ENCODE measurements at regions not wholly inside any gene's neighbourhood (a gene's known extent, or its start where the extent isn't known, plus 50 kb on each side); places are given as distances from the start of the nearest gene placed in this dataset.

DNA sequence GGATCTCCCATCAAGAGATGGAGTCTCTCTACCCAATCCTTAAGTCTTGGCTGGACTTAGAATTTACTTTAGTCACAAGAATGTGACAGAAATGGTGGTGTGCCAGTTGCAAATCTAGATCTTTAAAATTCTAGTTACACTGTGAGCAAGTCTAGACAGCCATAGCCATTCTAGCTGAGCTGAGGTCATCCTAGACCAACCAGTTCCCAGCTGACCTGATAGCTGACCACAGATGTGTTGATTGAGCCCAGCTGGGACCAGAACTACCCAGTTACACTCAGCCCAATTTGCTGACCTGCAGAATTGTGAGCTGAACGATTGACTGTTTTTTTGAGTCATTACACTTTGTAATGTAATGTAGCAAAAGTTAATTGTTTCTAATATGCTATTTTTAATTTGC is 251.8 kb downstream of the ADGRL2 start:
- in situ Hi-C loops (cut with MboI; ENCODE audit: low pct_unique_long_range_greater_than_20kb, low sequenced_read_pairs, unreplicated experiment), result no loop called here
- no peak for DNase-seq (ENCODE audit: low spot score)
- TF ChIP-seq, protein P1, sequence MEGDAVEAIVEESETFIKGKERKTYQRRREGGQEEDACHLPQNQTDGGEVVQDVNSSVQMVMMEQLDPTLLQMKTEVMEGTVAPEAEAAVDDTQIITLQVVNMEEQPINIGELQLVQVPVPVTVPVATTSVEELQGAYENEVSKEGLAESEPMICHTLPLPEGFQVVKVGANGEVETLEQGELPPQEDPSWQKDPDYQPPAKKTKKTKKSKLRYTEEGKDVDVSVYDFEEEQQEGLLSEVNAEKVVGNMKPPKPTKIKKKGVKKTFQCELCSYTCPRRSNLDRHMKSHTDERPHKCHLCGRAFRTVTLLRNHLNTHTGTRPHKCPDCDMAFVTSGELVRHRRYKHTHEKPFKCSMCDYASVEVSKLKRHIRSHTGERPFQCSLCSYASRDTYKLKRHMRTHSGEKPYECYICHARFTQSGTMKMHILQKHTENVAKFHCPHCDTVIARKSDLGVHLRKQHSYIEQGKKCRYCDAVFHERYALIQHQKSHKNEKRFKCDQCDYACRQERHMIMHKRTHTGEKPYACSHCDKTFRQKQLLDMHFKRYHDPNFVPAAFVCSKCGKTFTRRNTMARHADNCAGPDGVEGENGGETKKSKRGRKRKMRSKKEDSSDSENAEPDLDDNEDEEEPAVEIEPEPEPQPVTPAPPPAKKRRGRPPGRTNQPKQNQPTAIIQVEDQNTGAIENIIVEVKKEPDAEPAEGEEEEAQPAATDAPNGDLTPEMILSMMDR (IDR thresholded peaks at IDR 0.05; ENCODE audit: extremely low read depth, insufficient read depth, missing control alignments), result no peak

DNA sequence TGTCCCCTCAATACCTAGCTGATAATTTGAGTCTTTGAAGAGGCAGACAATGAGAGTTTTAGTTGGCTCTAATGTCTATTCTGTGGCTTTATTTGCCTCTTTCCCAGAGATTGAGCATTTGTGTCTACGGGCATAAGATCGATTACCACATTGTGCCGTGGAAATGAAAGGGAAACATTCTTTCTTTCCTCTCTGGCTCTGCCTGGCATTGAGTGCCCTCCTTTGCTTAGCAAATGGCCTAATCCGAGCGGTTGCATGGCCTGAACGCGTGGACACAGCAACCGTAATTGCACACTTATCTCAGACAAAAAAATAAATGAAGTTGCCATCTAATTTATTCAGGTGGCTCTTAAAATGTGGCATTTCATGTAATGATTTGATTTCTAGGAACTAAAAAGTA is 247.9 kb downstream of the ADGRL2 start:
- TF ChIP-seq, protein P1 (IDR thresholded peaks at IDR 0.05; ENCODE audit: extremely low read depth, insufficient read depth, missing control alignments), result no peak
- no peak for DNase-seq (ENCODE audit: low spot score)
- in situ Hi-C loops (cut with MboI; ENCODE audit: low pct_unique_long_range_greater_than_20kb, low sequenced_read_pairs, unreplicated experiment), result no loop called here

DNA sequence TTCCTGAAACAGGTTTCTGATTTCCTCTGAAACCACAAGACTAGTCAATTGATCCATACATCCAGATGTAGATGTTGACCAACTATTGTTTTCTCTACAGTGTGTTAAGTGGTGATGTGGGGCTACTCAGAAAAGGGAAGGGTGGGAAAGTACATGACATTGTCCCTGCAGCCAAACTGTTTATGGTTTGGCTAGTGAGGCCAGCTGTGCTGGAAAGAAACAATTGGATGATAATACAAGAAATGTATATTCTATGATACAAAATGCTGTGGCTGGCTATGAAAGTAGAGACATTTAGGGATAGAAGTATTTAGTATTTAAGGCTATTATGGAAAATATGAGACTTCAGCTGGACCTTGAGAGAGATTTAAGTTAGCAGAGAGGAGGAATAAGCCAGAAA is 244.5 kb downstream of the ADGRL2 start:
- in situ Hi-C loops (cut with MboI; ENCODE audit: low pct_unique_long_range_greater_than_20kb, low sequenced_read_pairs, unreplicated experiment), result no loop called here
- TF ChIP-seq, protein P1 (IDR thresholded peaks at IDR 0.05; ENCODE audit: extremely low read depth, insufficient read depth, missing control alignments), result no peak
- no peak for DNase-seq (ENCODE audit: low spot score)

DNA sequence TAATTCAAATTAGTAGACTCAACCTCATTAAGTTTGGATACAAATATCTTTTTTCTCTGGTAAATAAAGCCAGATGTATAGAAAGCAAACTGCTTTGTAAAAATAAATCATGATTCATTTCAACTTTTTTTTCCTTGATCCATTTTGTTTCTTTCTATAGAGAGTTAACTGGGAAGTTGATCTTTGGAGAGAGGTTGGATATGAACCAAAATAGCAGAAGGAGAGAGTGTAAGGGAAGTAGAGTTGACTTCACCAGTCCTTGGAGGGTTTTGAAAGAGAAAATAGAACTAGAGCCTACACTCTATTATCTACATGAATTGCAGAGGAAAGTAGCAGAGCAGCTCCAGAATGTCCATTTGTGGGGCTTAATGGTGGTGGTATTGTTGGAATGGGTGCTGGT is 243.8 kb downstream of the ADGRL2 start:
- in situ Hi-C loops (cut with MboI; ENCODE audit: low pct_unique_long_range_greater_than_20kb, low sequenced_read_pairs, unreplicated experiment), result no loop called here

DNA sequence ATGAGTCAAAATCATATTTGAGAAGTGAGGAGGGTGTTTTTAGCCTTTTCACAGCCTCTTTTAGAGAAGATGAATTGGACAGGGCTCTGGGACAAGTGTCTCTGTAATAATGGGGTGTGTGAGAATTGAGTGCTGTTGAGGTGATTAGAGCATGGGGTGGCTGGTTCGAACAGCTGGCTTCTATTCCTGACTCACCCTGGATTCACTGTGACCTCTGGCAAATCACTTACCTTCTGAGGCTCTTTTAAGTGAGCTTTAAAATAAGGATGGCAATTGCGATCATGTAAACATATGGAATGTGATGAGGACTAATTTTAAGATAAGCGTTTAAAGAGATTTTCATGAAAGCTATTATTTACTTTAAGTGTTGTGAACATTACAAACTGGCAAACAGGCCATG is 243.4 kb downstream of the ADGRL2 start:
- TF ChIP-seq, protein P1 (IDR thresholded peaks at IDR 0.05; ENCODE audit: extremely low read depth, insufficient read depth, missing control alignments), result no peak
- in situ Hi-C loops (cut with MboI; ENCODE audit: low pct_unique_long_range_greater_than_20kb, low sequenced_read_pairs, unreplicated experiment), result no loop called here
- DNase-seq (ENCODE audit: low spot score), result no peak

More for the DNA sequence above, 243.8 kb downstream of the ADGRL2 start:
- DNase-seq (ENCODE audit: low spot score), result no peak
- TF ChIP-seq, protein P1 (IDR thresholded peaks at IDR 0.05; ENCODE audit: extremely low read depth, insufficient read depth, missing control alignments), result no peak

DNA sequence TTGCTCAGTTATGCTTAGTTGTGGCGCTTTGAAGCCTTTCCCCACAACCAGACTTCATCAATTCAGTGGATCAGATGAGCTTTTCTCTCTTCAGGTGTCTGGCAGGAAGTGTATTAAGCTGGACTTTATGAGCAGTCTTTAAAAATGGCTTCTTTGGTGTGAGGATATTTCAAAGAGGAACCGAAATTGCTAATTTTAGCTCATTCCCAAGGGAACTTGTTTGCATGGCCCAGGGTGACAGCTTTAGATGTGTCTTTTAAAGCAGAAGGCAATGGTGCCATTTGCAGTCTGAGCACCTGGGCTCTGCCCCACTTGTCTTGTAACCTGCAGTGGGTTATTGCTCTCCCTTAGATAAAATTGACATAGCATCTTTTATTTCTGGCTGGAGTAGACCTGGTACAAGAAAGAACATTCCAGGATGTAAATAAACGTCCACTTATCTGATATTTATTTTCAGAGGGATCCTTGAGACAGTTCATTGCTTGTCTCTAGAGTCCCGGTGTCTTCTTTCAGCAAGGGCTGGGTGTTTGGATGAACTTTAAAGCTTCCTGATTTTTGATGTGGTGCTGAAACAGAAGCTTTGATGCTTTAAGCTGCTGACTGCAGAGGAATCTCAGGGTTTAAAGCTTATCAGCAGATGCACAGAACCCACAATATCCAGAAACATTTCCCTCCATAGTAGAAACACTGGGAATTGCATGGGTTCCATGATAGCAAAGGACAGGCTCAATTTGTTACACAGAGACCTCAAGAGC is 241.7 kb downstream of the ADGRL2 start:
- DNase-seq (ENCODE audit: low spot score), result no peak
- TF ChIP-seq, protein P1 (IDR thresholded peaks at IDR 0.05; ENCODE audit: extremely low read depth, insufficient read depth, missing control alignments), result no peak
- in situ Hi-C loops (cut with MboI; ENCODE audit: low pct_unique_long_range_greater_than_20kb, low sequenced_read_pairs, unreplicated experiment), result no loop called here

All from GM13977 (cell line).